ENCODE measurements at regions not wholly inside any gene's neighbourhood (a gene's known extent, or its start where the extent isn't known, plus 50 kb on each side); places are given as distances from the start of the nearest gene placed in this dataset.
A peak's percentile ranks its signal among the peaks of the same experiment; 100 is the strongest.

DNA sequence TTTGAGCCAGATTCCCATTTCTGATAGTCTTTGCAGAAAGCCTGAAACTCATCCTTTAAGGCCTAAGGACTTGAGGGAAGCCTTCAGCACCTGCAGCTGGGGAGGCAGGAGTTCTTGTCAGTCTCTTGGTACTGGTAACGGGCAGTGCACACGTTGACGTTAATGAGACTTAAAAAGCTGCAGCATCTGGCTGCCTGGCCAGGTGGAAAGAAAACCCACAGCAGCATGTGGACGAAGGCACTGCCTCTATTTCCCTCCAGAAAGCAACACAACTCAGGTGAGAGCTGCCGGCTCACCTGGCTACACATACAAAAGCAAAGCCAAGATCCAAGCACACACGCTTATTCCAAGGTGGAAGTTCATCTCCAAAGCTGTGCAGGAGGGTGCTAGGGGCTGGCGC, 178.8 kb downstream of the ANAPC1 start:
- DNase-seq (ENCODE audit: low read depth), result no peak
- no peak overlapping the region for H3K4me3 ChIP-seq (ENCODE audit: low read depth, low read length)
- H3K27me3 ChIP-seq (ENCODE audit: control insufficient read depth, insufficient read depth, low read length), result no peaks in the 10 kb centered on the region
- H3K36me3 ChIP-seq (ENCODE audit: control insufficient read depth, insufficient read depth, low read length), result no peaks in the 10 kb centered on the region
- TF ChIP-seq CTCF (IDR thresholded peaks at IDR 0.05; ENCODE audit: insufficient read depth, low read length, poor library complexity, severe bottlenecking), result no peak

DNA sequence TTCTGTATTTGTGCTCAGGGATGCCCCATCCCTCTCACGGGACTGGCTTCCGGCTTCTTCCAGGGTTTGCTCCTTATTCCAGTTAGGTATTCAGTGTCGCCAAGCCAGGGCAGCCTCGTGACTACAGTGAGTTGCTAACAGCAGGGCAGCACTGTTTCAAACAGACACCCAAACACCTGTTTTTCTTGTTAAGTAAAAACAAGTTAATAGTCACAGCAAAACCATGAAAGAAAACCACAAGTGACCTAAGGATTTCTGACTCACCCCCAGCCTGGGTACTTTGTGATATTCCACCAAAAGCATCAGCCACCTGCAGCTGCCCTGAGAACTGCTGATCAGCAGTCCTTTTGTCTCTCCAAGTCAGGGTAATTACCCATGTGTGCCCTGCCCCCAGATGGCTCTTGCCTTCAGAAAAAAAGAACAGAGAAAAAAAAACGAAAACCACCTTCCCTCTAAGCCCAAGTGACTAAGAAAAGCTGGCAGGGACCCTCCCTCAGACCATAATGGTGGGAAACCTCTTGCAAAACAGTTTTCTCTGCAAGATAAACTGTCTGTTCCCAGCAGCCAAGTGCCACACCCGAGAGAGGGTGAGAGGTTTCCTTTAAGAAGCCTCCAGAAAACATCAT, 178.2 kb downstream of the ANAPC1 start:
- Histone ChIP-seq H3K4me3 (ENCODE audit: low read depth, low read length) (no peak overlapping the region), H3K36me3 (ENCODE audit: control insufficient read depth, insufficient read depth, low read length) (no peaks in the 10 kb centered on the region), H3K27me3 (ENCODE audit: control insufficient read depth, insufficient read depth, low read length) (no peaks in the 10 kb centered on the region)
- no peak for TF ChIP-seq CTCF (IDR thresholded peaks at IDR 0.05; ENCODE audit: insufficient read depth, low read length, poor library complexity, severe bottlenecking)
- DNase-seq (ENCODE audit: low read depth), result peak; percentile 100

DNA sequence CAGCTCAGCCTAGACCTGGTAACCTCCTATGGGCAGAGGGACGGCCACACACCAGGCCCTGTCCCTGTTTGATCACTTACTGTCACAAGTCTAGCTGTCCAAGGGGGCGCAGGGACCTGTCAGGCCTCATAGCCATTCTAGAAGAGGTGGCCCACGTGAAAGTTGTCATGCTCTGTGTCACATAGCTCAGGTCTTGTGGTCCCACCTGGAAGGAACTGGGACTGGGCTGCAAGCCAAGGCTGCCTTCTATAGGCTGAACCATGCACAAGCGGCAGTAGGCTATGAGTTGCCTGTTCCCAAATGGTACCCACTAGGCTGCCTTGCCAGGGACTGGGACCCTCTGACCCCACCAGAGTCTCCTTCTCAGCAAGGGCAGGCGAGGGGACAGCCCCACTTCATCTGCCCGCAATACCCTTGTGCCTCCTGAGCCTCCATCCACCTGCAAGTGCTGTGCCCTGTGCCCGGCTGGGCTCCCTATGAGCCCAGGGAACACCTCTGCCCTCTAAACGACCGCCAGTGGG, 177.5 kb downstream of the ANAPC1 start:
- Histone ChIP-seq H3K4me3 (ENCODE audit: low read depth, low read length) (no peak overlapping the region), H3K36me3 (ENCODE audit: control insufficient read depth, insufficient read depth, low read length) (no peaks in the 10 kb centered on the region), H3K27me3 (ENCODE audit: control insufficient read depth, insufficient read depth, low read length) (no peaks in the 10 kb centered on the region)
- TF ChIP-seq CTCF (IDR thresholded peaks at IDR 0.05; ENCODE audit: insufficient read depth, low read length, poor library complexity, severe bottlenecking), result no peak
- no peak for DNase-seq (ENCODE audit: low read depth)

- Histone ChIP-seq H3K36me3 (ENCODE audit: control insufficient read depth, insufficient read depth, low read length) (no peaks in the 10 kb centered on the region), H3K27me3 (ENCODE audit: control insufficient read depth, insufficient read depth, low read length) (no peaks in the 10 kb centered on the region), H3K4me3 (ENCODE audit: low read depth, low read length) (no peak overlapping the region)
- TF ChIP-seq CTCF (IDR thresholded peaks at IDR 0.05; ENCODE audit: insufficient read depth, low read length, poor library complexity, severe bottlenecking), result no peak
- DNase-seq (ENCODE audit: low read depth), result no peak
Observed at GRCh38 chr2:111707700-111708099, 176.3 kb downstream of the ANAPC1 start.

GRCh38 chr2:111708476-111709180, 175.4 kb downstream of the ANAPC1 start:
- no peak for TF ChIP-seq CTCF (IDR thresholded peaks at IDR 0.05; ENCODE audit: insufficient read depth, low read length, poor library complexity, severe bottlenecking)
- DNase-seq (ENCODE audit: low read depth), result no peak
- Histone ChIP-seq H3K4me3 (ENCODE audit: low read depth, low read length) (no peak overlapping the region), H3K27me3 (ENCODE audit: control insufficient read depth, insufficient read depth, low read length) (no peaks in the 10 kb centered on the region), H3K36me3 (ENCODE audit: control insufficient read depth, insufficient read depth, low read length) (no peaks in the 10 kb centered on the region)

All from kidney epithelial cell (primary cell).